GM23338 (cell line): ENCODE measurements at regions not wholly inside any gene's neighbourhood (a gene's known extent, or its start where the extent isn't known, plus 50 kb on each side); places are given as distances from the start of the nearest gene placed in this dataset.

Experiments
- CREB1 ChIP-seq: fragments of 250-450 bp; sonication (Bioruptor Pico); IDR thresholded peaks from 2 replicates; pipeline ENCODE4 v1.5.0; 2020; ENCODE audit warnings: low read depth, mild to moderate bottlenecking, moderate library complexity
- CTCF ChIP-seq, 2 experiments: fragments of 200-600 bp in 1 of 2; sonication (generic) in 1 of 2; conservative IDR thresholded peaks; 2 replicates each; pipeline versions ENCODE4 v1.5.1 to v1.6.1; 2016 to 2017; ENCODE audit warnings: antibody characterized with exemption in 2 of 2, low read depth in 2 of 2, mild to moderate bottlenecking in 2 of 2, moderate library complexity in 1 of 2
- ETS1 ChIP-seq: IDR thresholded peaks from 2 replicates; pipeline ENCODE4 v1.6.1; 2016; ENCODE audit warnings: antibody characterized with exemption
- EZH2 ChIP-seq: fragments of 200-600 bp; sonication (generic); IDR thresholded peaks from one replicate; pipeline ENCODE4 v1.8.0; 2017; ENCODE audit warnings: antibody characterized with exemption, mild to moderate bottlenecking, low read depth; ENCODE audit not compliant: unreplicated experiment
- EZH2phosphoT487 ChIP-seq: fragments of 200-600 bp; sonication (generic); IDR thresholded peaks from one replicate; pipeline ENCODE4 v1.8.1; 2018; ENCODE audit warnings: antibody characterized with exemption; ENCODE audit not compliant: unreplicated experiment
- JUNB ChIP-seq: IDR thresholded peaks from one replicate; pipeline ENCODE4 v1.6.1; 2016; ENCODE audit warnings: antibody characterized with exemption; ENCODE audit not compliant: unreplicated experiment
- POLR2AphosphoS5 ChIP-seq: IDR thresholded peaks from 2 replicates; pipeline ENCODE4 v1.6.1; 2016; ENCODE audit warnings: antibody characterized with exemption, low read depth
- REST ChIP-seq: IDR thresholded peaks from one replicate; pipeline ENCODE4 v1.6.1; 2018; ENCODE audit warnings: antibody characterized with exemption; ENCODE audit not compliant: unreplicated experiment

GRCh38 chr14:98037831-98038230, 1234.2 kb downstream of the BCL11B start:
- TF ChIP-seq CTCF (conservative IDR thresholded peaks at IDR 0.05; ENCODE audit: low read depth in 2 of 2) (no peak), REST (no peak), EZH2 (no peak), EZH2phosphoT487 (no peak), JUNB (no peak), CREB1 (CRISPR knock-in tag) (no peak), POLR2AphosphoS5 (no peak), ETS1 (no peak)
